ENCODE measurements at regions not wholly inside any gene's neighbourhood (a gene's known extent, or its start where the extent isn't known, plus 50 kb on each side); places are given as distances from the start of the nearest gene placed in this dataset.

DNA sequence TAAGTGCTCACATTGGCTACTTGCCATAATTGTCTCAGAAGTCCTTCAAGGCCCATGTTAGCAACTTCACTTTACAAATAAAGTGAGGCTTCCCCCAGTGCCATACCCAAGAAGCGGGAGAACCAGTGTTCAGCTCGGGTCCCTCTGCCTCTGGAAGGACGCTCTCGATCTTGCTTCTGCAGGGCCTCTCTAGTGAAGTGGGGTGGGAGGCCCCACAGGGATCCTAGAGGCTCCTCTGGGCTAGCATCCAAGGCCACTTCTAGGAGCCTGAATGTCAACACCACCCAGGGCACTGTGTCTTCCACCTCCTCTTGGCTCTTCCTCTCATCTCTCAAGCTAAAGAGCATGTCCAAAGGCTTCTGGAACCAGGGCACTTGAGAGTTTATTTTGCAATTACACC lies 282.5 kb downstream of the GADD45G start:
- TF ChIP-seq ZNF394 (tag by site-specific recombination; IDR thresholded peaks at IDR 0.05; ENCODE audit: borderline replicate concordance) (no peak), ZNF426 (tag by site-specific recombination; IDR thresholded peaks at IDR 0.05) (no peak)
- TF ChIP-seq, protein P1, sequence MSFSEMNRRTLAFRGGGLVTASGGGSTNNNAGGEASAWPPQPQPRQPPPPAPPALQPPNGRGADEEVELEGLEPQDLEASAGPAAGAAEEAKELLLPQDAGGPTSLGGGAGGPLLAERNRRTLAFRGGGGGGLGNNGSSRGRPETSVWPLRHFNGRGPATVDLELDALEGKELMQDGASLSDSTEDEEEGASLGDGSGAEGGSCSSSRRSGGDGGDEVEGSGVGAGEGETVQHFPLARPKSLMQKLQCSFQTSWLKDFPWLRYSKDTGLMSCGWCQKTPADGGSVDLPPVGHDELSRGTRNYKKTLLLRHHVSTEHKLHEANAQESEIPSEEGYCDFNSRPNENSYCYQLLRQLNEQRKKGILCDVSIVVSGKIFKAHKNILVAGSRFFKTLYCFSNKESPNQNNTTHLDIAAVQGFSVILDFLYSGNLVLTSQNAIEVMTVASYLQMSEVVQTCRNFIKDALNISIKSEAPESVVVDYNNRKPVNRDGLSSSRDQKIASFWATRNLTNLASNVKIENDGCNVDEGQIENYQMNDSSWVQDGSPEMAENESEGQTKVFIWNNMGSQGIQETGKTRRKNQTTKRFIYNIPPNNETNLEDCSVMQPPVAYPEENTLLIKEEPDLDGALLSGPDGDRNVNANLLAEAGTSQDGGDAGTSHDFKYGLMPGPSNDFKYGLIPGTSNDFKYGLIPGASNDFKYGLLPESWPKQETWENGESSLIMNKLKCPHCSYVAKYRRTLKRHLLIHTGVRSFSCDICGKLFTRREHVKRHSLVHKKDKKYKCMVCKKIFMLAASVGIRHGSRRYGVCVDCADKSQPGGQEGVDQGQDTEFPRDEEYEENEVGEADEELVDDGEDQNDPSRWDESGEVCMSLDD (tag by site-specific recombination; IDR thresholded peaks at IDR 0.05): no peak
- POLR2A ChIA-PET: no interaction called here
- Histone ChIP-seq H3K27ac (ENCODE audit: extremely low read depth, low read depth, low read length) (no peak overlapping the region), H3K9me3 (ENCODE audit: control insufficient read depth, insufficient read depth, low read depth, low read length) (no peaks in the 10 kb centered on the region), H3K36me3 (ENCODE audit: control insufficient read depth in 2 of 2, insufficient read depth in 1 of 2, low read length in 2 of 2) (no peaks in the 10 kb centered on the region), H3K4me1 (ENCODE audit: control insufficient read depth, insufficient read depth, low read length) (no peaks in the 10 kb centered on the region), H3K4me3 (ENCODE audit: low read depth, low read length) (no peak overlapping the region)
- CTCF ChIA-PET: interaction anchor here (0.7 kb wide), 1 partner anchor 292 kb away, joined by 3 read pairs; no protein-coding TSS in a partner anchor

DNA sequence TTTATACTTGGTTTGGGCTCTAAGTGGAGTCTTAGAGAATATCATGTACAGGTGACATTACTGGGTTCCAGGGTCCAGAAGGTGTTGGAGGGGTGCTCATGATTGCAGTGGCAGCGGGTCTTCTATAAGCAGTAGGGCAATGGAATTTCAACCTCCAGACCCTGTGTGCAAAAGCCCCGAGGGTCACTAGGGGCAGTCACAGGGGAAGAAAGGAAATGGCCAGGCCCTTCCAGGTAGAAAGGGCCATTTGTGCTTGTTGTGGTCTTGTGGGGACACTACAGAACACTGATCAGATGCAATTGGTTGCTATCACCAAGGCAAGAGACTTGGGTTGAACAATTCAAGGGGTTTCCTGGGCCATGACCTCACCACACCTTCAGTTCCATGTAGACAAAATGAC lies 283.4 kb downstream of the GADD45G start:
- no peak for TF ChIP-seq ZNF354C (tag by site-specific recombination; IDR thresholded peaks at IDR 0.05; ENCODE audit: borderline replicate concordance, low read depth)
- TF ChIP-seq ZNF792 (tag by site-specific recombination; IDR thresholded peaks at IDR 0.05): no peak
- Histone ChIP-seq H3K9me3 (ENCODE audit: control insufficient read depth, insufficient read depth, low read depth, low read length) (no peaks in the 10 kb centered on the region), H3K36me3 (ENCODE audit: control insufficient read depth in 2 of 2, insufficient read depth in 1 of 2, low read length in 2 of 2) (no peaks in the 10 kb centered on the region), H3K4me3 (ENCODE audit: low read depth, low read length) (no peak overlapping the region), H3K27ac (ENCODE audit: extremely low read depth, low read depth, low read length) (no peak overlapping the region), H3K4me1 (ENCODE audit: control insufficient read depth, insufficient read depth, low read length) (no peaks in the 10 kb centered on the region)
- ChIA-PET POLR2A (no interaction called here), CTCF (no interaction called here)

DNA sequence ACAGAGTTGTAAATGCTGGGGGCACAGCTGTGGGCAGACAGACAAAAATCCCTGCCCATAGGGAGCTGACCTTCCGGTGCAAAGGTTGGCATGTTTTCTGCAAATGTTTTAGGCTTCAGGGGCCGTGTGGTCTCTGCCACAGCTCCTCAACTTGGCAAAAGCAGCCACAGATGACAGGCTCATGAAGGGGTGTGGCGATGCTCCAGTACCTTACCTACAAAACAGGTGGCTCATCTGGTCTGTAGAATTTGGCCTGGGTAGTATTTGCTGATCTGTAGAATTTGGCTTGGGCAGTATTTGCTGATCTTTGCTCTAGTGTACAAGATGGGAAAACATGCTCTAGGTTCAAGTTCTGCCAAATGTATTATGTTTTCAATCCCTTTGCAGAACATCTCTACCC lies 283.9 kb downstream of the GADD45G start:
- TF ChIP-seq, protein P2, sequence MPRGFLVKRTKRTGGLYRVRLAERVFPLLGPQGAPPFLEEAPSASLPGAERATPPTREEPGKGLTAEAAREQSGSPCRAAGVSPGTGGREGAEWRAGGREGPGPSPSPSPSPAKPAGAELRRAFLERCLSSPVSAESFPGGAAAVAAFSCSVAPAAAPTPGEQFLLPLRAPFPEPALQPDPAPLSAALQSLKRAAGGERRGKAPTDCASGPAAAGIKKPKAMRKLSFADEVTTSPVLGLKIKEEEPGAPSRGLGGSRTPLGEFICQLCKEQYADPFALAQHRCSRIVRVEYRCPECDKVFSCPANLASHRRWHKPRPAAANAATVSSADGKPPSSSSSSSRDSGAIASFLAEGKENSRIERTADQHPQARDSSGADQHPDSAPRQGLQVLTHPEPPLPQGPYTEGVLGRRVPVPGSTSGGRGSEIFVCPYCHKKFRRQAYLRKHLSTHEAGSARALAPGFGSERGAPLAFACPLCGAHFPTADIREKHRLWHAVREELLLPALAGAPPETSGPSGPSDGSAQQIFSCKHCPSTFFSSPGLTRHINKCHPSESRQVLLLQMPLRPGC (tag by site-specific recombination; IDR thresholded peaks at IDR 0.05): no peak
- TF ChIP-seq ZSCAN23 (tag by site-specific recombination; IDR thresholded peaks at IDR 0.05) (no peak), ZSCAN16 (tag by site-specific recombination; IDR thresholded peaks at IDR 0.05) (no peak), ZNF843 (tag by site-specific recombination; IDR thresholded peaks at IDR 0.05) (no peak), BCL11B (tag by site-specific recombination; IDR thresholded peaks at IDR 0.05; ENCODE audit: low read depth) (no peak)
- no peaks in the 10 kb centered on the region for H3K9me3 ChIP-seq (ENCODE audit: control insufficient read depth, insufficient read depth, low read depth, low read length)
- H3K4me3 ChIP-seq (ENCODE audit: low read depth, low read length): no peak overlapping the region
- no peaks in the 10 kb centered on the region for H3K36me3 ChIP-seq (ENCODE audit: control insufficient read depth in 2 of 2, insufficient read depth in 1 of 2, low read length in 2 of 2)
- POLR2A ChIA-PET: no interaction called here
- CTCF ChIA-PET: no interaction called here
- H3K4me1 ChIP-seq (ENCODE audit: control insufficient read depth, insufficient read depth, low read length): no peaks in the 10 kb centered on the region
- no peak overlapping the region for H3K27ac ChIP-seq (ENCODE audit: extremely low read depth, low read depth, low read length)

DNA sequence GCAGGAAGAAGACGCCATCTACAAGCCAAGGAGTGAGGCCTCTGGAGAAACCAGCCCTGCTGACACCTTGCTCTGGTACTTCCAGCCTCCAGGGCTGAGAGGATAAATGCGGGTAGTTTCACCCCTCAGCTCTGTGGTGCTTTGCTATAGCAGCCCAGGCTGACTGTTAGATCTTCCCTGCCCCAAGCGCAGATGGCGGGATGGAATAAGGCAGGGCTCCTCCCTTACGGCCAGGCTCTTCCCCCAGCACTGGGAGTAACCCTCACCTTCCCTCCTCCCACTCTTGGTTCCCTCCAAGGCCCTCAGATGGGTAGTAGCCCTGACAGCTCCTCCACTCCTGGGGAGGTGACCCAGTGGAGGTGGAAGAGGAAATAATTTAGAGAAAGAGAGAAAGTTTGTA lies 285.1 kb downstream of the GADD45G start:
- TF ChIP-seq ZNF555 (tag by site-specific recombination; conservative IDR thresholded peaks at IDR 0.05) (no peak), ZNF610 (tag by site-specific recombination; IDR thresholded peaks at IDR 0.05; ENCODE audit: borderline replicate concordance) (no peak), ZNF548 (tag by site-specific recombination; IDR thresholded peaks at IDR 0.05) (peak; percentile 37; the same call in 1 of the 2 replicates), ZNF530 (tag by site-specific recombination; IDR thresholded peaks at IDR 0.05; ENCODE audit: low read depth) (no peak), ZNF23 (tag by site-specific recombination; IDR thresholded peaks at IDR 0.05; ENCODE audit: borderline replicate concordance) (no peak)
- Histone ChIP-seq H3K4me1 (ENCODE audit: control insufficient read depth, insufficient read depth, low read length) (no peaks in the 10 kb centered on the region), H3K36me3 (ENCODE audit: control insufficient read depth in 2 of 2, insufficient read depth in 1 of 2, low read length in 2 of 2) (no peaks in the 10 kb centered on the region), H3K27ac (ENCODE audit: extremely low read depth, low read depth, low read length) (no peak overlapping the region), H3K9me3 (ENCODE audit: control insufficient read depth, insufficient read depth, low read depth, low read length) (no peaks in the 10 kb centered on the region), H3K4me3 (ENCODE audit: low read depth, low read length) (no peak overlapping the region)
- CTCF ChIA-PET: interaction anchor here (0.5 to 0.8 kb wide), 2 partner anchors 10 to 296 kb away, joined by 3 to 5 read pairs; no protein-coding TSS in a partner anchor
- POLR2A ChIA-PET: no interaction called here
